H1 (cell line): ENCODE measurements at regions not wholly inside any gene's neighbourhood (a gene's known extent, or its start where the extent isn't known, plus 50 kb on each side); places are given as distances from the start of the nearest gene placed in this dataset.

Experiments
- CBX8 ChIP-seq: fragments of 300-800, 300-1000 bp; sonication (generic); IDR thresholded peaks from 2 replicates; pipeline ENCODE4 v1.7.1; 2016; ENCODE audit warnings: low read depth, low read length, borderline replicate concordance
- EP300 ChIP-seq, 2 experiments: IDR thresholded peaks; 1 replicate in 1 of 2; 2 replicates in 1 of 2; pipeline ENCODE4 v1.6.1; 2011 to 2012; ENCODE audit warnings: low read depth in 2 of 2, low read length in 2 of 2, mild to moderate bottlenecking in 2 of 2, borderline replicate concordance in 1 of 2, inconsistent platforms in 1 of 2, moderate library complexity in 1 of 2
- KDM5A ChIP-seq: fragments of 200-600 bp; IDR thresholded peaks from 2 replicates; pipeline ENCODE4 v1.7.1; 2012; ENCODE audit warnings: mild to moderate bottlenecking, low read length, inconsistent platforms, mixed read lengths
- MAX ChIP-seq: IDR thresholded peaks from 2 replicates; pipeline ENCODE4 v1.6.1; 2012; ENCODE audit warnings: inconsistent platforms
- RAD21 ChIP-seq, 2 experiments: IDR thresholded peaks in 1 of 2; conservative IDR thresholded peaks in 1 of 2; 2 replicates each; pipeline ENCODE4 v1.6.1; 2011; ENCODE audit warnings: low read depth in 2 of 2, low read length in 2 of 2, improper control_type of control experiment in 1 of 2, inconsistent platforms in 1 of 2, mild to moderate bottlenecking in 1 of 2, moderate library complexity in 1 of 2
- RFX5 ChIP-seq: IDR thresholded peaks from 2 replicates; pipeline ENCODE4 v1.6.1; 2011; ENCODE audit warnings: low read depth, low read length, improper control_type of control experiment, borderline replicate concordance
- SP1 ChIP-seq: IDR thresholded peaks from 2 replicates; pipeline ENCODE4 v1.6.1; 2011; ENCODE audit warnings: low read depth, low read length
- USF2 ChIP-seq: IDR thresholded peaks from 2 replicates; pipeline ENCODE4 v1.6.1; 2011; ENCODE audit warnings: low read length, improper control_type of control experiment
- YY1 ChIP-seq: IDR thresholded peaks from 2 replicates; pipeline ENCODE4 v1.6.1; 2011; ENCODE audit warnings: low read depth, mild to moderate bottlenecking, low read length
- TF ChIP-seq, protein P1 (sequence below): fragments of 300-600 bp; sonication (generic); IDR thresholded peaks from 2 replicates; pipeline ENCODE4 v1.7.1; 2012; ENCODE audit warnings: low read length, moderate library complexity, mild to moderate bottlenecking, inconsistent platforms; ENCODE audit not compliant: insufficient replicate concordance

DNA sequence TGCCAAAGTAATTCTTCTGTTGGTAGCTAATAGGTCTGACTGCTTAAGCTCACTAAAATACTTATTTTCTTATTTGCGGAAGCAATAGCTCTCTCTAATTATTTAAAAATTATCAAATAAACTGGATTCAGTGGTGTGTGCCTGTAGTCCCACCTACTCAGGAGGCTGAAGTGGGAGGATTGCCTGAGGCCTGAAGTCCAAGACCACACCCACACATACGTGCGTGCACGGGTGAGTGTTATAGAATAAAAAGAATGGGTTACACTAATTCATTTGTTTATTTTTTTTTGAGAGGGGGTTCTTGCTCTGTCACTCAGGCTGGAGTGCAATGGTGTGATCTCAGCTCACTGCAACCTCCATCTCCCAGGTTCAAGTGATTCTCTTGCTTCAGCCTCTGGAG lies 94.2 kb upstream of the HNRNPU start (continued):
- TF ChIP-seq, protein P1, sequence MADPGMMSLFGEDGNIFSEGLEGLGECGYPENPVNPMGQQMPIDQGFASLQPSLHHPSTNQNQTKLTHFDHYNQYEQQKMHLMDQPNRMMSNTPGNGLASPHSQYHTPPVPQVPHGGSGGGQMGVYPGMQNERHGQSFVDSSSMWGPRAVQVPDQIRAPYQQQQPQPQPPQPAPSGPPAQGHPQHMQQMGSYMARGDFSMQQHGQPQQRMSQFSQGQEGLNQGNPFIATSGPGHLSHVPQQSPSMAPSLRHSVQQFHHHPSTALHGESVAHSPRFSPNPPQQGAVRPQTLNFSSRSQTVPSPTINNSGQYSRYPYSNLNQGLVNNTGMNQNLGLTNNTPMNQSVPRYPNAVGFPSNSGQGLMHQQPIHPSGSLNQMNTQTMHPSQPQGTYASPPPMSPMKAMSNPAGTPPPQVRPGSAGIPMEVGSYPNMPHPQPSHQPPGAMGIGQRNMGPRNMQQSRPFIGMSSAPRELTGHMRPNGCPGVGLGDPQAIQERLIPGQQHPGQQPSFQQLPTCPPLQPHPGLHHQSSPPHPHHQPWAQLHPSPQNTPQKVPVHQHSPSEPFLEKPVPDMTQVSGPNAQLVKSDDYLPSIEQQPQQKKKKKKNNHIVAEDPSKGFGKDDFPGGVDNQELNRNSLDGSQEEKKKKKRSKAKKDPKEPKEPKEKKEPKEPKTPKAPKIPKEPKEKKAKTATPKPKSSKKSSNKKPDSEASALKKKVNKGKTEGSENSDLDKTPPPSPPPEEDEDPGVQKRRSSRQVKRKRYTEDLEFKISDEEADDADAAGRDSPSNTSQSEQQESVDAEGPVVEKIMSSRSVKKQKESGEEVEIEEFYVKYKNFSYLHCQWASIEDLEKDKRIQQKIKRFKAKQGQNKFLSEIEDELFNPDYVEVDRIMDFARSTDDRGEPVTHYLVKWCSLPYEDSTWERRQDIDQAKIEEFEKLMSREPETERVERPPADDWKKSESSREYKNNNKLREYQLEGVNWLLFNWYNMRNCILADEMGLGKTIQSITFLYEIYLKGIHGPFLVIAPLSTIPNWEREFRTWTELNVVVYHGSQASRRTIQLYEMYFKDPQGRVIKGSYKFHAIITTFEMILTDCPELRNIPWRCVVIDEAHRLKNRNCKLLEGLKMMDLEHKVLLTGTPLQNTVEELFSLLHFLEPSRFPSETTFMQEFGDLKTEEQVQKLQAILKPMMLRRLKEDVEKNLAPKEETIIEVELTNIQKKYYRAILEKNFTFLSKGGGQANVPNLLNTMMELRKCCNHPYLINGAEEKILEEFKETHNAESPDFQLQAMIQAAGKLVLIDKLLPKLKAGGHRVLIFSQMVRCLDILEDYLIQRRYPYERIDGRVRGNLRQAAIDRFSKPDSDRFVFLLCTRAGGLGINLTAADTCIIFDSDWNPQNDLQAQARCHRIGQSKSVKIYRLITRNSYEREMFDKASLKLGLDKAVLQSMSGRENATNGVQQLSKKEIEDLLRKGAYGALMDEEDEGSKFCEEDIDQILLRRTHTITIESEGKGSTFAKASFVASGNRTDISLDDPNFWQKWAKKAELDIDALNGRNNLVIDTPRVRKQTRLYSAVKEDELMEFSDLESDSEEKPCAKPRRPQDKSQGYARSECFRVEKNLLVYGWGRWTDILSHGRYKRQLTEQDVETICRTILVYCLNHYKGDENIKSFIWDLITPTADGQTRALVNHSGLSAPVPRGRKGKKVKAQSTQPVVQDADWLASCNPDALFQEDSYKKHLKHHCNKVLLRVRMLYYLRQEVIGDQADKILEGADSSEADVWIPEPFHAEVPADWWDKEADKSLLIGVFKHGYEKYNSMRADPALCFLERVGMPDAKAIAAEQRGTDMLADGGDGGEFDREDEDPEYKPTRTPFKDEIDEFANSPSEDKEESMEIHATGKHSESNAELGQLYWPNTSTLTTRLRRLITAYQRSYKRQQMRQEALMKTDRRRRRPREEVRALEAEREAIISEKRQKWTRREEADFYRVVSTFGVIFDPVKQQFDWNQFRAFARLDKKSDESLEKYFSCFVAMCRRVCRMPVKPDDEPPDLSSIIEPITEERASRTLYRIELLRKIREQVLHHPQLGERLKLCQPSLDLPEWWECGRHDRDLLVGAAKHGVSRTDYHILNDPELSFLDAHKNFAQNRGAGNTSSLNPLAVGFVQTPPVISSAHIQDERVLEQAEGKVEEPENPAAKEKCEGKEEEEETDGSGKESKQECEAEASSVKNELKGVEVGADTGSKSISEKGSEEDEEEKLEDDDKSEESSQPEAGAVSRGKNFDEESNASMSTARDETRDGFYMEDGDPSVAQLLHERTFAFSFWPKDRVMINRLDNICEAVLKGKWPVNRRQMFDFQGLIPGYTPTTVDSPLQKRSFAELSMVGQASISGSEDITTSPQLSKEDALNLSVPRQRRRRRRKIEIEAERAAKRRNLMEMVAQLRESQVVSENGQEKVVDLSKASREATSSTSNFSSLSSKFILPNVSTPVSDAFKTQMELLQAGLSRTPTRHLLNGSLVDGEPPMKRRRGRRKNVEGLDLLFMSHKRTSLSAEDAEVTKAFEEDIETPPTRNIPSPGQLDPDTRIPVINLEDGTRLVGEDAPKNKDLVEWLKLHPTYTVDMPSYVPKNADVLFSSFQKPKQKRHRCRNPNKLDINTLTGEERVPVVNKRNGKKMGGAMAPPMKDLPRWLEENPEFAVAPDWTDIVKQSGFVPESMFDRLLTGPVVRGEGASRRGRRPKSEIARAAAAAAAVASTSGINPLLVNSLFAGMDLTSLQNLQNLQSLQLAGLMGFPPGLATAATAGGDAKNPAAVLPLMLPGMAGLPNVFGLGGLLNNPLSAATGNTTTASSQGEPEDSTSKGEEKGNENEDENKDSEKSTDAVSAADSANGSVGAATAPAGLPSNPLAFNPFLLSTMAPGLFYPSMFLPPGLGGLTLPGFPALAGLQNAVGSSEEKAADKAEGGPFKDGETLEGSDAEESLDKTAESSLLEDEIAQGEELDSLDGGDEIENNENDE = no peak
- TF ChIP-seq RAD21 (IDR thresholded peaks at IDR 0.05 in 1 of 2, conservative IDR thresholded peaks at IDR 0.05 in 1 of 2; ENCODE audit: low read depth in 2 of 2, low read length in 2 of 2) (no peak), KDM5A (no peak), YY1 (no peak), MAX (no peak), SP1 (no peak), EP300 (IDR thresholded peaks at IDR 0.05; ENCODE audit: borderline replicate concordance in 1 of 2, low read depth in 2 of 2, low read length in 2 of 2) (no peak), USF2 (no peak), RFX5 (no peak), CBX8 (no peak)
